ENCODE measurements at regions not wholly inside any gene's neighbourhood (a gene's known extent, or its start where the extent isn't known, plus 50 kb on each side); places are given as distances from the start of the nearest gene placed in this dataset.
"Not testable (repeated sequence)": the region's sequence is repeated elsewhere in the genome, so short reads cannot be mapped to it uniquely, and the experiment has no call there.

DNA sequence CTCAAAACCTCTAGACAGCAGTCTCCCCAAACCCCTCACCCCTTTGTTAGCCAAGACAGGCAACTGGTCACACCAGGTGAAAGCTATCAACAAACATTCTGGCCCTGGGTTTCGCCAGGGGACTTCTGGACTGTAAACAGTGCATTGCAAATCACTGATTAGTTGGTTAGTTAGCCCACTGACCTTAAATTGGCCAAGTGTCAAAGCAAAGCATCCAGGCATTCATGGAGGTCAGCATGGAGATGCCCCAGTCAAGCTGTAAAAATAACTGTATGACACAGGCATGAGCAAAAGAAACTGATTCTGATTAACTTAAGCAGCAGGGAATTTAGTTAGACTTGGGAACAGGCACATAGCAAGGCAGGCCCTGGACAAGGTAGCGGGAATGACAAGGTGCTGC, 156.0 kb upstream of the TTC29 start:
- no peak for DNase-seq (ENCODE audit: low read depth in 2 of 2)

DNA sequence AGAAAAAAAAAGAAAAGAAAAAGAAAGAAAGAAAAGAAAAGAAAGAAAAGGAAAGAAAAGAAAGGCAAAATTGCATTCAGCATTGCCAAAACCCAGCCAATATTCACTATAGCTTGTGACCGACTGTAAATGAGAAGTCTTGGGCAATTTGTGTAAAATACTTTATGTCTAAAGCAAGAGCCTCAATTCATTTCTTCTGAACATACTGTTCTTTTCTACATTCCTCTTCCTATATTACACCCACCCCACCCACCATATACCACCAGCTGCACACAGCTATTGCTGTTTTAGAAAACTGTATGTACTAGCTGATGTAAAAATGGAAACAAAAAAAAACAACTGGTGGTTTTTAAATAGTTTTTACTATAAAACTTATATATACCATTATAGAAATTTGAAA, 156.9 kb upstream of the TTC29 start:
- no peak for DNase-seq (ENCODE audit: low read depth in 2 of 2)

DNA sequence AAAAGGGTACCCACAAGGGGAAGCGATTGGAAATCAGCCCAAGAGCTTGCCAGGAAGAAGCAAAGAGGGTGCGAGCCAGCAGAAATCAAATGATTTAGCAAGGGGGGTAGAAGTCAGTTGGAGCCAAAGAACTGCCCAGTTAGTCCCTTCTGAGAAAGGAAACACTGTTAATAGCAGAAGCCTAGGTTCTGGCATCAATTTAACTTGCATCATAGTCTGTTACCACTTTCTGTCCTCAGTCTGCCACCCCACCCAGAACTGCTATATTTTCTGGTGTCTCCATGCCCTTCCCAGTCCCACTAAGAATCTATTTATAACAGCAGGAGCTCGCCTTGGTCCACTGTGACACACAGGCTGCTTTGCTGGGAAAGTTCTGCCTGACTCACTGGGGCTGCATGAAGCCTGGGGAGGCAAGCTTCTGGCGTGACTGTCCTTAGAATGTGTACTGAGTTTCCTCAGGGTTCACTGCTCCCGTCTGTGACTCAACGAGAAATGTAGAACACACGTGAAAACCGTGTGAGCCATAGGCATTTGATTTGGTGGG, 157.8 kb upstream of the TTC29 start:
- DNase-seq (ENCODE audit: low read depth in 2 of 2): peak in 1 of 2 donors; percentile 82

DNA sequence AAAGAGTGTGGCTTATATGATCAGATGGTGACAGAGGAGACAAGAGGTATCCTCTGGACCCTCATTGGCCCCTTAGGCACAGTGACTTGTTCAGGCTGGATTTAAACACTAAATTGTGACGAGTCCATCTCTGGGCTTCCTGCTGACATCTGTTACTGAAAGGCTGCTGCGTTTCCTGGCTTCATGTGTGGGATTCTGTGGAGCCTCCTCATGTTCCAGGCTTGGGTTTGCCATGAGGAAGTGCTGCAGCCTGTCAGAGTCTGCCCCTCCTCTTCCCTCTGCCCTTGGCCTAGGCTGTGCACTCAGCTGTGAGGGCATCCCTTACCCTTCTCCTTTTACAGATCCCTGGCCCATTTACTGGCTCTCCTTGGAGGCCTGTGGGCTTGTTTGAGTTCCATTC, 159.1 kb upstream of the TTC29 start:
- no peak for DNase-seq (ENCODE audit: low read depth in 2 of 2)

DNA sequence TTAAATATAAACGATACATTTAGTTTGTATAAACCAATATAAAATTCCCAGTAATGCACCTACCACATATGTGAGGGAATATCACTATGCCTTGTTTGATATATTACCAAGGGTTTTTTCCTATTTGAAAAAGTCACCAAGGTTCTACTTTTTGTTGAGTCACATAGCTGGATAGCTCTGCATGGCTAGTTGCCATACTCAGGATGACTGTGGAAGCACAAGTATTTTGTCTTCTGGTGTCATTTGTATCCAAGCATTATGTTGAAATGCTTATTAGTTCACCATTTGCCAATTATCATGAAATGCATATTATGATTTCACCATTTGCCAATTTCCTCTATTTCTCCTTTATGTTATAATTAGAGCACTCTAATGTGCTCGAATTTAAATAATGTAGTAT, 162.7 kb upstream of the TTC29 start:
- DNase-seq (ENCODE audit: low read depth in 2 of 2): no peak

DNA sequence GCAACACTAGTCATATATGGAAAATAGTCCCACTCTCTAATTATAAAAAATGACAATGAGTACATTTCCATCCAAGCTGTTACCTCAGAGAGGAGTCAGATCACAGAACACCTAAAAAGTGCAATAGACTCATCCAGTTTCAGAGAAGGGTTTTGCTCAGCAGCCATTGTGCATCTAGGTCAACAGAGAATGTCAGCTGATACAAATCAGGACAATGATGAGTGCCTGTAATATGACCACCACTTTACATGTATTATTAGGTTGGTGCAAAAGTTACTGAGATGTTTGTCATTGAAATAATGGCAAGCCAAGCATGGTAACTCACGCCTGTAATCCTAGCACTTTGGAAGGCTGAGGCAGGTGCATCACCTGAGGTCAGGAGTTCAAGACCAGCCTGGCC, 164.1 kb upstream of the TTC29 start:
- DNase-seq (ENCODE audit: low read depth in 2 of 2): no peak

DNA sequence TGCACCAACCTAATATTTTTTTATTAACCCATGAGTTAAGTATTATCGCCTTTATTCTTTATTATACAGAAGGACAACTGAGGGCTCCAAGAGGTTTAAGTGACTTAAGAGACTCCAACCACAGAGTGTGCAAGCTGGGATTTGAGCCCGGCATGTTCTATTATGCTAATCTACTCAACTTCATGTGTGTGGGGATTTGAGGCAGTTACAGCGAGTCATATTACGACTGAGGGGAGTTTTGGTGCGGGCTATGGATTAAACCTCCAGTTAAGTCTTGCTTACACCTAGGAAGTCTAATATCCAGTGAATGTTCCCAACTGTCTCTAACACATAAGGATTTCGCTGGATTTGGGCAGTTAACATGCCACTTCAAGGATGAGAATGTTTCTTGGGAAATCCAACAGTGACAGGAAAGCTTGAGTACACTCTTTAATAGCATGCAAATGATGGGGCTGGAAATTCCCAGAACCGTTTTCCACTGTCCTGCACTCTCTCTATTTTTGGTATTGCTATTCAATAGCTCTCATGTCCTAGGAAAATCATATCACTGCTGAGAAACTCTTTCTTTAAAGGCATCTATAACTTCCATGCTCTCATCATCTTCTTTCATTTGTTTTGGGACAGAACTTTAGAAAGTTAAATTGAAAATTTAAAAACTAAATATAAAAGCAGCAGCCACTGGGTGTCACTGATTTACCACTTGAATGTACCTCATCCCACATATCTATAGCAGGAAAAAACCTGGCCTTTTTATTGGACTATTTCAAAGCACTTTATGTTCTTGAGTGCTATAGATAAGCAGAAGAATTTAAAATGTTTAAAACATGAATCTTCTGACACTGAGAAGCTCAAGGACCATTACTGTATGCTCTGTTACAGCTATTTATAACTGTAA, 165.1 kb upstream of the TTC29 start:
- DNase-seq (ENCODE audit: low read depth in 2 of 2): peak in 1 of 2 donors; percentile 28

DNA sequence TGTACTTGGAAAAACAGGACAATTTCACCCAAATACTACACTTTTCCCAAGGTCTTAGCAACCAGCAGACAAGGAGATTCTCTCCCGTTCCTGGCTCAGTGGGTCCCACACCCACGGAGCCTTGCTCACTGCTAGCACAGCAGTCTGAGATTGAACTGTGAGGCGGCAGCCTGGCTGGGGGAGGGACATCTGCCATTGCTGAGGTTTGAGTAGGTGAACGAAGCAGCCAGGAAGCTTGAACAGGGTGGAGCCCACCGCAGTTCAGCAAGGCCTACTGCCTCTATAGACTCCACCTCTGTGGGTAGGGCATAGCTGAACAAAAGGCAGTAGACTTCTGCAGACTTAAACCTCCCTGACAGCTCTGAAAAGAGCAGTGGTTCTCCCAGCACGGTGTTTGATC, 166.5 kb upstream of the TTC29 start:
- not testable (repeated sequence) for DNase-seq (ENCODE audit: low read depth in 2 of 2)

DNA sequence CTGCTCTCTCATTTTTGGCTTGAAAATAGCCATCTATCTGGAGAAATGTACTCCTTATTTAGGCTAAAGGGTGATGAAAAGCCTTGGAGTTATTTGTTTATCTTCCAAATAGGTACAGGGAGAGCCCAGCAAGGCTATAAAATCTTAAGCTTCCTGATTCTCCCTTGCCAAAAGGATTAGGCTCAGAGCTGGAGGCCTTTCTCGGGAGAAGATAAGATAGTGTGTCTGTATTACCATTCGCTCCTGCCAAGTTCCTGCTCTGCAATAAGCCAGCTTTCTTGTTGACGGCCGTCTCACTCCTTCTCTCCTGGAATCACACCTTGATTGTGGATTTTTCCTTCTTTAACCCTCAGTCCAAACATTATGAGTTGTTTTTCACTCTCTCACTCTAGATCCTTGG, 171.8 kb upstream of the TTC29 start:
- DNase-seq (ENCODE audit: low read depth in 2 of 2): no peak

DNA sequence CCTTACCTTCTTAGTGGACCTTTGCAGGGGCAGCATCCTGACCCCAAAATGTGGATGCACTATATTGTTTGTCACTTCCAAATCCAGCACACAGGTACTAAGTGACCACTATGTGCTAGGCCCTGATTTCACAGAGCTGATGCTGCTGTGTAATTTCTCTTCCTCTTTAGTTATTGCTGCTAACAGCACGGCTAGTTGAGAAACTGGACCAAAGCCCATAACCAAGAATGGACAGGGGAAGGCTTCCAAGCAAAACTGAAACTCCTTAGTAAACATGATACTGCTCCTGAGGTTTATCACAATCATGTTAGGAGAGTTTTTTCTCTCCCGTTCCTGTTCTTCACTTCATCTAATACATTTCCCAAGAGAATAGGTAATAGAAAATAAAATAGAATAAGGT, 172.9 kb upstream of the TTC29 start:
- no peak for DNase-seq (ENCODE audit: low read depth in 2 of 2)

DNA sequence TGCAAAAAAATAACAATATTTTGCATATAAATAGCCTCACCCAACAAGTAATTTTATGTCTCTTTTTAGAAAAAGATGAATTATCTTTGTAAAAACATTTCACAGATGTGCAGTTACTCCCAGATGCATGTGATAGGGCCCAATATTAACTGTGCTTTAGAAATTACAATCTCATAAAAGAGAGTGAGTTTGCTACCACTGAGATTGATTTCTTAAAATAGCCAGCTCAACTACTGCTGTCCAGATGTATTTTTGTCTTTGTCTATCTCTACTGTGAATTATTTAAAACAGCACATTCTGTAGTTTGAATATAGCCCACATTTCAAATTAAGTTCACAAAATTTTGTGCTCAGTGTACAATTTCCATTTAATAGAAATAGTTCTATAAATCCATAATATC, 177.0 kb upstream of the TTC29 start:
- no peak for DNase-seq (ENCODE audit: low read depth in 2 of 2)

DNA sequence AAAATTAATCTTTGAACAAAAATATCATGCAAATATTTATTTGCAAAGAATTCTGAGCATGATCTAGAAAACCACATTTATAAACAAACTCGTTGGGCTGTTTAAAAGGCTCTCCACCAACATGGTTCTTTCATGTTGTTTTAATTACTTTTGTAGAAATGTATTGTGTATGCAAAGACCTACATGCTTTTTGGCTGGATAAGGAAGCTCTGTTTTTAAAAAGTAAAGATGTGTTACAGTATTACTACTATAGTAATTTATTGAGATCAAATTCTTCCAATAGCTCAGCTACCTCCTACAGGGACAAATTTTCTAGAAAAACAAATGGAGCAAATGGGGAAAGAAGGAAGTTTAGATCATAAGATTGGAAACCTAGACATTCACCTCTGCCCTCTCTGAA, 177.5 kb upstream of the TTC29 start:
- DNase-seq (ENCODE audit: low read depth in 2 of 2): no peak

DNA sequence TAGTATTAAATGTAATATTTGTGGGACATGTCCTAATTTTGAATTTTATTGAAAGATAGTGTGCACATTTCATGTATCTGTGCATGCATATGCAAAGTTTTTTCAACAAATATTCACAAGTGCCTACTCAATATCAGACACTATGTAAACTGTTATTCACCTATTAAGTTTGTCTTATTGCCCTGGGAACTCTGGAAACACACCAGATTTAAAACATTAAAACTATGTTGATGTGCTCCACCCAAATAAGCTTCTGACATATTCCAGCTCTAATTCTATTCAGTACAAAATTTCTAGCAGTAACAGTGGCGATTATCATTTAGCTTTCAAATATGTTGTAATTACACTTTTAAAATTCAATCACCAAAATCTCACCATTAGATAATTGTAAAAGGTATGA, 183.1 kb upstream of the TTC29 start:
- DNase-seq (ENCODE audit: low read depth in 2 of 2): no peak

DNA sequence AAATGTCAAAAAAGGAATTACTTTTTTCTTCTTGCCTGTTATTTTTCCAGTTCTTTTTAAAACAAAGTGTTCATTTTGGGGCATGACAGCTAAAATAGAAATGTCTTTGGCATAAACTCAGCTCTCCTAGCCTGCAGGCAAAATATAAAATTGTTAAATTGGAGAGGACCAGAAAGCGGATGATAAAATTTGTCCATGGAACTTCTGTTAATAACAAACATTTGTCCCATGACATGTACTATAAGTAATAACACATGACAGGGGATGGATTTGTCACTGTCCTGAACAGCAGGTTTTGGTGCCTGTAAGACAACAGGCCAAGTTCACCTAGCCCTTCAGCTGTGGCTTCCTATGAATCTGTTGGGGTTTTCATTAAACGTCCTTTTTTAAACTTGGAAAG, 184.0 kb upstream of the TTC29 start:
- no peak for DNase-seq (ENCODE audit: low read depth in 2 of 2)

DNA sequence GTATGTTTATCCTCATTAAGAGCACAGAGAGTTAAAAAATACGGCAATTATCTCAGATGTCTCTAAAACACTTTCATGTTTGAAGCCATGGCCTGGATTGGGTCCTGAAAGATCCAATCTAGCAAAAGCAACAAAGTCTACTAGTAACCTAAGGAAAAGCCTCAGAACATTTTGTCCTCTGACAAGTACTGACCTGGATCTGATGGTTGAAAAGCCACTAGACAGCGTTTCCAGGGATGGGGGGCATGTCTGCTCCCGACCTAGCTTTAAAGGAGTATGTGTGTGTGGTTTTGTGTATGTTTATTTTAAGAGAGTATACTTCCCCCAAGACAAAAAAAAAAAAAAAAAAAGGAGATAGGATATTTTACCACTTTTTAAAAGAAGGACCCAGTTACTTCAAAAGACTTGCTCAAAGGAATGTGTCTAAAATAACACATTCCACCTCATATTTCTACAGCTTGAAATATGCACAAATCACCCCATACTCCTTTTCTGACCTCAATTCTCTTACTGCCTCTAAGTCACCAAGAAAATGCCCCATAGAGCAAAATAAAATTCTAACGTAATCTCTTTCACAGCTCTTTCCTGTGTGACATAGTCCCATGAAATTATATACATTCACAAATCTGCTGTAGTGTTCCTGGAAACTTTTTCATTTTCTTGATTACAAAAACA, 189.0 kb upstream of the TTC29 start:
- no peak for DNase-seq (ENCODE audit: low read depth in 2 of 2)

DNA sequence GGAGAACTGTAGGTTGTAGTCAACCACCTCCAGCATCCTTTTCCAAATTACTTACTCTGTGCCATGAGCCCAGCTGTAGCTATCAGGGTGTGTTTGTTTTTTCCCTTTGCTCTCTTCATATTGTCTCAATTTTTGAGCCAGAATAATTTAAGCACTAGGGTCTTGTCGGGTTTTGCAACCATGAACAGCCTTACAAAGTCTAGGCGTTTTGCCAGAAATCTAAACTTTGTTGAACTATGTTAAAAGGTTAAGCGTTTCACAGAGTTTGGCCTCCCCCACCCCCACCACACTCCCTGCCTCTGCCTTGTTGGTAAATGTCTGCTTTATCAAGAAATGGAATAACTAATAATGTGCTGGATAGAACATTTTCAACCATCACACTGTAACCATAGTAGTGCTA, 190.6 kb upstream of the TTC29 start:
- DNase-seq (ENCODE audit: low read depth in 2 of 2): peak in 1 of 2 donors; percentile 45

DNA sequence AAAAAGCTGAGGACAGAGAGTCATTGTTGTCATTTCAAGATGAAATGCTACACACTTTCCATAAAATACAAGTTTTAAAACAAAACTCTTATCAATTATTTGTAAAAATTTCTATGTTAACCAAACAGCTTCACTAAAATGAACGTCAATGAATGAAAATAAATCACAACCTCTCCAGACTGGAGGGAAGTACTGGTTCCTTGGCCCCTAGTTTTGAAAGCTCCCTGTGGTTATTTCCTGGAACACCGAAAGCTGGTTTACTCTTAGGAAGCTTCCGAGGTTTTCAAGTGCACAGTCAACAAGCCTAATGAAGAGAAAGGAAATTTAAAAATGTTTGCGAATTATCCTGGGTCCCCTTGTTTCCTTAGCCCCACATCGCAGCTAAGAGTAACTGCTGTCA, 191.1 kb upstream of the TTC29 start:
- no peak for DNase-seq (ENCODE audit: low read depth in 2 of 2)

DNA sequence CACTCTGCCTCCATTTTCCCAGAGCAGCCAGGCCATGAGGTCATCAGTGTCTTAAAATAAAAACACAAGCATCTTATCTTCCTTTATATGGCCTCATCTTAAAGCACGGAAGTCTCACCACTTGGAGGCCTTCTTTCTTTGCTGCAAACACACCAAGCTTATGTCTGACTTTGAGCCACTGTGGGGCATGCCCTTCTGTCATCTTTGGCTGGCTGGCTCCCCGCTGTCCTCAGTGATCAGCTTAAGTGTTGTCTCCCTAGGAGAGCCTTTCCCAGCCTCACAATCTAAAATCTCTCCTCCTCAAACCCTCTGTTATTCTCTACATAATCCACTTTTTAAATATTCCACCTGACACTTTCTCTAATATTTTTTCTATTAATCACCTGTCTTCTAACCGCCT, 191.6 kb upstream of the TTC29 start:
- no peak for DNase-seq (ENCODE audit: low read depth in 2 of 2)

DNA sequence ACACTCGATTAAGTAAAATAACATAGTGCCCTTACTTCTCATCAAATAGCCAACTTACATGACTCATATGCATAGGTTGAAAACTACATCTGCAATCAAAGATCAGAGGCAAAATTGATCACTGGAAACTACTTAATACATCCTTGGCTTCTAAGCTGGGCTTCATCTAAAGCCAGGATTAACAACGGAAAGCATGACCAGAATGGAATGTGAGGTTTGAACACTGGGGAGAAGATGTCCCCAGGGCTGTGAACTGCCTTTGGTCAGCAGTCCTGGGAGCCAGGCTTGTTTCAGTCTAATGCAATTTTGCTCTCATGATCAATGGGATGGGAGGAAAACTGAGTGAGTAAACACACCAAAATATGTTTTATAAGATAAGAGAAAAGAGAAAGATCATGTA, 192.5 kb upstream of the TTC29 start:
- no peak for DNase-seq (ENCODE audit: low read depth in 2 of 2)

DNA sequence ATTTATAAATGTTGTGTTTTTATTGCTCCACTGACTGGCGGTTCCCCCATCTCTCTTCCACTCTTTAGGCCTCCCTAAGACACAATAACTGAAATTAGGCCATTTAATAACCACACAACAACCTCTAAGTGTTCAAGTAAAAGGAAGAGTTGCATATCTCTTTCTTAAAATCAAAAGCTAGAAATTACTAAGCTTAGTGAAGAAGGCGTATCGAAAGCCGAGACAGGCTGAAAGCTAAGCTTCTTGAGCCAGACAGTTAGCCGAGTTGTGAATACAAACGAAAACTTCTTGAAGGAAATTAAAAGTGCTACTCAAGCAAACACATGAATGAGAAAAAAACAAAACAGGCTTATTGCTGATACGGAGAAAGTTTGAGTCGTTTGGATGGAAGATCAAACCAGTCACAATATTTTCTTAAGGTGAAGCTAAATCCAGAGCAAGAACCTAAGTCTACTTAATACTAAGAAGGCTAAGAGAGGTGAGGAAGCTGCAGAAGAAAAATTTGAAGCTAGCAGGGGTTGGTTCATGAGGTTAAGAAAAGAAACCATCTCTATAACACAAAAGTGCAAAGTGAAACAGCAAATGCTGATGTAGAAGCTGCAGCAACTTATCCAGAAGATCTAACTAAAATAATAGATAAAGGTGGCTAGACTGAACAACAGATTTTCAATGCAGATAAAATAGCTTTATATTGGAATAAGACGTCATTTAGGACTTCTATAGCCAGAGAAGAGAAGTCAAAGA, 194.0 kb upstream of the TTC29 start:
- DNase-seq (ENCODE audit: low read depth in 2 of 2): no peak

DNA sequence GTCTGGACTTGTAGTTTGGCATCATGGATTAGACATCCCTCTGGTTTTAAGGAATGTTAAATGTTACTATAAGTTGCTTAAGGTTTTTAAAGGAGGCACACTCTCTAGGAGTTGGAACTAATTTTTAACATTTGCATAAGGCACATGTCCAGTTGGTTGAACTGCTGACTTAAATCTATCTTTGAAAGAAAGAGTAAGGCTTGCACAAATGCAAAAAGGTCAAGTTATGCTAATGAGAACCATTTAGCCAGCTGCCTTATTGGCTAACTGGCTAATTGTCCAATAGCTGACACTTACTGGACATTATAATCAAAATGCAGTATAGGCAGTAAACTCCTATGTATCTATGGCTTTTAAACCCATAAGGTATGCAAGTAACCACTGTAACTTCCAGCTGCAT, 206.1 kb upstream of the TTC29 start:
- no peak for DNase-seq (ENCODE audit: low read depth in 2 of 2)
